GM23338 (cell line): ENCODE measurements at regions not wholly inside any gene's neighbourhood (a gene's known extent, or its start where the extent isn't known, plus 50 kb on each side); places are given as distances from the start of the nearest gene placed in this dataset.

Source experiments
- ATAC-seq: fragments of 200-7000 bp; cut with Tn5 transposase; 3 replicates; pipeline ENCODE4 v1.9.1; 2020
- DNase-seq: peaks from one replicate; pipeline ENCODE4 v3.0.0-alpha.2; 2015; ENCODE audit warnings: low spot score
- H2AFZ ChIP-seq: fragments of 200-600 bp; sonication (generic); 2 replicates; pipeline ENCODE4 v1.8.0; 2016; ENCODE audit warnings: antibody characterized with exemption, mild to moderate bottlenecking, moderate library complexity
- H3F3A ChIP-seq: fragments of 200-600 bp; sonication (generic); replicated peaks from 2 replicates; pipeline ENCODE4 v1.8.0; 2017; ENCODE audit warnings: antibody characterized with exemption, mixed run types, low read depth
- H3K27ac ChIP-seq: fragments of 200-600 bp; sonication (generic); 2 replicates; pipeline ENCODE4 v1.6.1; 2016; ENCODE audit warnings: low read depth
- H3K27me3 ChIP-seq: fragments of 200-600 bp; sonication (generic); 2 replicates; pipeline ENCODE4 v1.8.0; 2016; ENCODE audit warnings: mild to moderate bottlenecking, mixed run types, moderate library complexity; ENCODE audit not compliant: insufficient read depth
- H3K36me3 ChIP-seq: fragments of 200-600 bp; sonication (generic); 2 replicates; pipeline ENCODE4 v1.8.0; 2016; ENCODE audit warnings: mild to moderate bottlenecking; ENCODE audit not compliant: insufficient read depth
- H3K4me1 ChIP-seq: fragments of 200-600 bp; sonication (generic); 2 replicates; pipeline ENCODE4 v1.8.0; 2016; ENCODE audit warnings: mild to moderate bottlenecking, moderate library complexity; ENCODE audit not compliant: insufficient read depth
- H3K4me2 ChIP-seq: fragments of 200-600 bp; sonication (generic); 2 replicates; pipeline ENCODE4 v1.7.1; 2017; ENCODE audit warnings: mixed run types
- H3K4me3 ChIP-seq: fragments of 200-600 bp; sonication (generic); 2 replicates; pipeline ENCODE4 v1.6.1; 2016; ENCODE audit warnings: mixed run types
- H3K79me2 ChIP-seq: fragments of 200-600 bp; sonication (generic); replicated peaks from 2 replicates; pipeline ENCODE4 v1.8.0; 2017; ENCODE audit warnings: mild to moderate bottlenecking; ENCODE audit not compliant: insufficient read depth
- H3K9me2 ChIP-seq: fragments of 200-600 bp; sonication (generic); 2 replicates; pipeline ENCODE4 v1.8.0; 2017; ENCODE audit not compliant: insufficient read depth
- H4K20me1 ChIP-seq: fragments of 200-600 bp; sonication (generic); replicated peaks from 2 replicates; pipeline ENCODE4 v1.8.0; 2017; ENCODE audit warnings: mild to moderate bottlenecking; ENCODE audit not compliant: insufficient read depth
- H3K27ac Mint-ChIP-seq: 2 replicates; pipeline ENCODE4 v1.8.0; 2020; ENCODE audit warnings: inconsistent platforms, mild to moderate bottlenecking, moderate library complexity, mixed read lengths
- H3K27me3 Mint-ChIP-seq: 3 replicates; pipeline ENCODE4 v1.8.0; 2022; ENCODE audit warnings: low read depth, mild to moderate bottlenecking, moderate library complexity, mixed read lengths, inconsistent platforms; ENCODE audit not compliant: insufficient read depth, poor library complexity
- H3K36me3 Mint-ChIP-seq: 3 replicates; pipeline ENCODE4 v1.8.0; 2021; ENCODE audit warnings: low read depth, mild to moderate bottlenecking, inconsistent platforms, moderate library complexity, mixed read lengths
- H3K4me1 Mint-ChIP-seq: 3 replicates; pipeline ENCODE4 v1.8.0; 2020; ENCODE audit warnings: mild to moderate bottlenecking, inconsistent platforms, mixed read lengths
- H3K4me3 Mint-ChIP-seq: 3 replicates; pipeline ENCODE4 v1.8.0; 2021; ENCODE audit warnings: moderate library complexity, mild to moderate bottlenecking, inconsistent platforms, mixed read lengths
- H3K9me3 Mint-ChIP-seq: 3 replicates; pipeline ENCODE4 v1.8.0; 2020; ENCODE audit warnings: moderate library complexity, mild to moderate bottlenecking, inconsistent platforms, mixed read lengths
- CREB1 ChIP-seq: fragments of 250-450 bp; sonication (Bioruptor Pico); IDR thresholded peaks from 2 replicates; pipeline ENCODE4 v1.5.0; 2020; ENCODE audit warnings: low read depth, mild to moderate bottlenecking, moderate library complexity
- CTCF ChIP-seq, 2 experiments: fragments of 200-600 bp in 1 of 2; sonication (generic) in 1 of 2; conservative IDR thresholded peaks; 2 replicates each; pipeline versions ENCODE4 v1.5.1 to v1.6.1; 2016 to 2017; ENCODE audit warnings: antibody characterized with exemption in 2 of 2, low read depth in 2 of 2, mild to moderate bottlenecking in 2 of 2, moderate library complexity in 1 of 2
- EZH2 ChIP-seq: fragments of 200-600 bp; sonication (generic); IDR thresholded peaks from one replicate; pipeline ENCODE4 v1.8.0; 2017; ENCODE audit warnings: antibody characterized with exemption, mild to moderate bottlenecking, low read depth; ENCODE audit not compliant: unreplicated experiment
- EZH2phosphoT487 ChIP-seq: fragments of 200-600 bp; sonication (generic); IDR thresholded peaks from one replicate; pipeline ENCODE4 v1.8.1; 2018; ENCODE audit warnings: antibody characterized with exemption; ENCODE audit not compliant: unreplicated experiment
- JUNB ChIP-seq: IDR thresholded peaks from one replicate; pipeline ENCODE4 v1.6.1; 2016; ENCODE audit warnings: antibody characterized with exemption; ENCODE audit not compliant: unreplicated experiment
- NANOG ChIP-seq: IDR thresholded peaks from 2 replicates; pipeline ENCODE4 v1.6.1; 2016; ENCODE audit warnings: antibody characterized with exemption, borderline replicate concordance
- POLR2AphosphoS5 ChIP-seq: IDR thresholded peaks from 2 replicates; pipeline ENCODE4 v1.6.1; 2016; ENCODE audit warnings: antibody characterized with exemption, low read depth
- REST ChIP-seq: IDR thresholded peaks from one replicate; pipeline ENCODE4 v1.6.1; 2018; ENCODE audit warnings: antibody characterized with exemption; ENCODE audit not compliant: unreplicated experiment
- STAT1 ChIP-seq: IDR thresholded peaks from one replicate; pipeline ENCODE4 v1.6.1; 2016; ENCODE audit warnings: antibody characterized with exemption; ENCODE audit not compliant: unreplicated experiment
- ZNF114 ChIP-seq: fragments of 250-450 bp; sonication (Bioruptor Pico); IDR thresholded peaks from 2 replicates; pipeline ENCODE4 v1.5.0; 2020; ENCODE audit warnings: mild to moderate bottlenecking, moderate library complexity
- ZNF331 ChIP-seq: fragments of 250-450 bp; sonication (Bioruptor Pico); IDR thresholded peaks from 2 replicates; pipeline ENCODE4 v1.5.0; 2020; ENCODE audit warnings: low read depth, mild to moderate bottlenecking, moderate library complexity
- ZNF462 ChIP-seq: fragments of 250-450 bp; sonication (Bioruptor Pico); IDR thresholded peaks from 2 replicates; pipeline ENCODE4 v1.5.0; 2020; ENCODE audit warnings: mild to moderate bottlenecking, moderate library complexity
- TF ChIP-seq, protein P1 (sequence below): IDR thresholded peaks from 2 replicates; pipeline ENCODE4 v1.6.1; 2016; ENCODE audit warnings: antibody characterized with exemption

DNA sequence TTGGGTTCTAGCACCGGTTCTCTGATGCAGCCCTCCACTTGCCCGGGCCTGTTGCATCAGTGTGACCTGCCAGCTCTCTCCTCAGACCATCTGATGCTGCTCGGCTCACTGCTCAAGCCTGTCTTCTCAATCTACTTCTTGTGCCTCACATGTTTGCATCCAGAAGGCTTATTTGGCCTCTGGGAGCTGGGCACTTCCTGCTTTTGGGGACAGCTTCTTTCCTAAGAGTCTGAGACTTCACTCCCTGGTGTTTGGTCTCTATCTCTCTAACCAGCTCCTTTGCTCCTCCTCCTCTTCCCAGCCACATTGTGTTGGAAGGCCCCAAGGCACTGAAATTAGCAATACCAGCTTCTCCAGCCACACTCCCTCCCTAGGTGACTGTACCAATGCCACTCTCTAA lies 212.8 kb downstream of the CDCA7 start:
- no peaks in the 10 kb centered on the region for H3K27me3 Mint-ChIP-seq
- H3K79me2 ChIP-seq = peaks cover 2% of the 10 kb centered on the region; the same call in 1 of the 2 replicates
- no peaks in the 10 kb centered on the region for H3K9me2 ChIP-seq
- DNase-seq (no peak), ATAC-seq (no peak)
- no peak overlapping the region for H3K27ac ChIP-seq
- no peak overlapping the region for H2AFZ ChIP-seq
- no peaks in the 10 kb centered on the region for H3K36me3 Mint-ChIP-seq
- no peak overlapping the region for H3K4me3 Mint-ChIP-seq
- no peaks in the 10 kb centered on the region for H3K27me3 ChIP-seq
- no peaks in the 10 kb centered on the region for H3K36me3 ChIP-seq
- no peaks in the 10 kb centered on the region for H3F3A ChIP-seq
- H3K4me1 ChIP-seq = peaks cover 21% of the 10 kb centered on the region
- H3K27ac Mint-ChIP-seq = no peak overlapping the region
- no peaks in the 10 kb centered on the region for H4K20me1 ChIP-seq
- H3K4me2 ChIP-seq = no peak overlapping the region
- TF ChIP-seq, protein P1, sequence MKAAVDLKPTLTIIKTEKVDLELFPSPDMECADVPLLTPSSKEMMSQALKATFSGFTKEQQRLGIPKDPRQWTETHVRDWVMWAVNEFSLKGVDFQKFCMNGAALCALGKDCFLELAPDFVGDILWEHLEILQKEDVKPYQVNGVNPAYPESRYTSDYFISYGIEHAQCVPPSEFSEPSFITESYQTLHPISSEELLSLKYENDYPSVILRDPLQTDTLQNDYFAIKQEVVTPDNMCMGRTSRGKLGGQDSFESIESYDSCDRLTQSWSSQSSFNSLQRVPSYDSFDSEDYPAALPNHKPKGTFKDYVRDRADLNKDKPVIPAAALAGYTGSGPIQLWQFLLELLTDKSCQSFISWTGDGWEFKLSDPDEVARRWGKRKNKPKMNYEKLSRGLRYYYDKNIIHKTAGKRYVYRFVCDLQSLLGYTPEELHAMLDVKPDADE = no peak
- no peak for TF ChIP-seq CTCF (conservative IDR thresholded peaks at IDR 0.05; ENCODE audit: low read depth in 2 of 2)
- no peak for TF ChIP-seq JUNB
- TF ChIP-seq EZH2 = no peak
- no peak for TF ChIP-seq ZNF331 (CRISPR knock-in tag)
- no peak for TF ChIP-seq EZH2phosphoT487
- TF ChIP-seq REST = no peak
- no peak for TF ChIP-seq NANOG
- TF ChIP-seq POLR2AphosphoS5 = no peak
- no peak for TF ChIP-seq CREB1 (CRISPR knock-in tag)
- no peak for TF ChIP-seq ZNF114
- no peak for TF ChIP-seq ZNF462 (CRISPR knock-in tag)
- no peak for TF ChIP-seq STAT1
- H3K4me1 Mint-ChIP-seq = peaks cover 23% of the 10 kb centered on the region
- H3K9me3 Mint-ChIP-seq = peaks cover 4% of the 10 kb centered on the region; the same call in 2 of the 3 replicates
- H3K4me3 ChIP-seq = no peak overlapping the region
